ENCODE measurements at regions not wholly inside any gene's neighbourhood (a gene's known extent, or its start where the extent isn't known, plus 50 kb on each side); places are given as distances from the start of the nearest gene placed in this dataset.

- no peak for DNase-seq
- no peak for TF ChIP-seq CTCF (IDR thresholded peaks at IDR 0.05; ENCODE audit: low read depth, low read length)
- Histone ChIP-seq H3K27me3 (ENCODE audit: insufficient read depth, low read depth, severe bottlenecking) (no peaks in the 10 kb centered on the region), H3K36me3 (no peaks in the 10 kb centered on the region), H3K27ac (no peak overlapping the region), H3K9me3 (ENCODE audit: severe bottlenecking) (no peaks in the 10 kb centered on the region), H3K4me3 (ENCODE audit: low read depth, low read length) (no peak overlapping the region)
These were observed 392.2 kb downstream of the ZEB2 start for GRCh38 chr2:144127693-144128092.

DNA sequence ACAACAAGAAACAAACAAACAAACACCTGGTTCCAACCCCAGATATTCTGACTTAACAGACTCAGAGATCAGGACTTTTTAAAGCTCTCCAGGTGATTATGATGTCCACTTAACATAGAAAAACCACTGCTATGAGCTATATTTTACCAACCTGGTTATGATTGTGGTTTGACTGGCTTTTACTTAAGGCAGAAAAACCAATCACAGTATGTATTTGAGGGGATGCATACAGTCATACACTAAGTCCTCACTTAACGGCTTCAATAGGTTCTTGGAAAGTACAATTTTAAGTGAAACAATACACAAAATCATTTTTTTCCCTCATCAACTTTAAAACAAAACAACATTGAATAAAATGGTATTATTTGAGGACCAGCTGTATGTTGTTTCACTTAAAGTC is 393.6 kb downstream of the ZEB2 start:
- no peaks in the 10 kb centered on the region for H3K36me3 ChIP-seq
- no peak overlapping the region for H3K27ac ChIP-seq
- H3K9me3 ChIP-seq (ENCODE audit: severe bottlenecking), result no peaks in the 10 kb centered on the region
- no peak for TF ChIP-seq CTCF (IDR thresholded peaks at IDR 0.05; ENCODE audit: low read depth, low read length)
- no peak for DNase-seq
- no peak overlapping the region for H3K4me3 ChIP-seq (ENCODE audit: low read depth, low read length)
- no peaks in the 10 kb centered on the region for H3K27me3 ChIP-seq (ENCODE audit: insufficient read depth, low read depth, severe bottlenecking)

GRCh38 chr2:144125751-144126150 is 394.2 kb downstream of the ZEB2 start:
- Histone ChIP-seq H3K36me3 (no peaks in the 10 kb centered on the region), H3K4me3 (ENCODE audit: low read depth, low read length) (no peak overlapping the region), H3K9me3 (ENCODE audit: severe bottlenecking) (no peaks in the 10 kb centered on the region), H3K27ac (no peak overlapping the region), H3K27me3 (ENCODE audit: insufficient read depth, low read depth, severe bottlenecking) (no peaks in the 10 kb centered on the region)
- no peak for DNase-seq
- no peak for TF ChIP-seq CTCF (IDR thresholded peaks at IDR 0.05; ENCODE audit: low read depth, low read length)

- DNase-seq, result no peak
- no peak overlapping the region for H3K27ac ChIP-seq
- H3K36me3 ChIP-seq, result no peaks in the 10 kb centered on the region
- no peak overlapping the region for H3K4me3 ChIP-seq (ENCODE audit: low read depth, low read length)
- no peaks in the 10 kb centered on the region for H3K27me3 ChIP-seq (ENCODE audit: insufficient read depth, low read depth, severe bottlenecking)
- TF ChIP-seq CTCF (IDR thresholded peaks at IDR 0.05; ENCODE audit: low read depth, low read length), result no peak
- no peaks in the 10 kb centered on the region for H3K9me3 ChIP-seq (ENCODE audit: severe bottlenecking)
These were observed 395.0 kb downstream of the ZEB2 start for GRCh38 chr2:144124882-144125281.

DNA sequence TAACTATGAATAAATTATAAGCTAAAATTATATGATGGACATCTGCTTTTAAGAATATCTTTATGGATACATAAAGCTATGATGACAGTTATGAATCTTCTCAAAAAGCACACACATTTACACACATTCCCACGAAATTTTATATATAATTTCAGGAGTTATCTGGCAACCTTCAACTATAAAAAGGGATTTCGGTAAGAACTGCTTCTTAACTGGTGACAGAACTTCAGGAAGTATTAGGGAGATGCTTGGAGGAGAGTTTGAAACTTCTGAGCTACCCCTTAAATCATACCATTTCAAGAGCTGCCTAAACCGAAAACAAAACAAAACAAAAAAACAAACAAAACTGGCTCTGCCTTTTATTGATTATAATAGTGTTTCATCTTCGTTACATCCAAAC is 399.4 kb downstream of the ZEB2 start:
- no peak for DNase-seq
- no peak overlapping the region for H3K4me3 ChIP-seq (ENCODE audit: low read depth, low read length)
- no peak overlapping the region for H3K27ac ChIP-seq
- no peaks in the 10 kb centered on the region for H3K27me3 ChIP-seq (ENCODE audit: insufficient read depth, low read depth, severe bottlenecking)
- TF ChIP-seq CTCF (IDR thresholded peaks at IDR 0.05; ENCODE audit: low read depth, low read length), result no peak
- no peaks in the 10 kb centered on the region for H3K9me3 ChIP-seq (ENCODE audit: severe bottlenecking)
- no peaks in the 10 kb centered on the region for H3K36me3 ChIP-seq

DNA sequence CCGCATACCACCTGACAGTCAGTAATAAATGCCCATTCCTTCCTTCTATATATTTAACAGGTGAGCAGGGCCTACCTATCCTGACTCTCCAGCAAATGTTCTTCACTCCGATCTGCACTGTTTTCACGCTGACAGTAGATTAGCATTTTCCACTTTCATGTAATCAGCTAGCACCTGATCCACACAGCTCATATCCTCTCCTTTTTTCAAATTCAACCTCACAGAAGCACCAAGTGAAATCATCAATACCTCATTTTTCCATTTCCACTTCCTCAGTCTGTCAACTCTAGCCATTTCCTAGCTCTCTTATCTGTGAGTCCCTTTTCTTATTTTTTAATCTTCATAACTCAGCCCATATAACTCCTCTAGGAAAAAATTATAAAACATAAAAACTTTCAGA is 402.8 kb downstream of the ZEB2 start:
- DNase-seq, result no peak
- Histone ChIP-seq H3K36me3 (no peaks in the 10 kb centered on the region), H3K27me3 (ENCODE audit: insufficient read depth, low read depth, severe bottlenecking) (no peaks in the 10 kb centered on the region), H3K4me3 (ENCODE audit: low read depth, low read length) (no peak overlapping the region), H3K9me3 (ENCODE audit: severe bottlenecking) (no peaks in the 10 kb centered on the region), H3K27ac (no peak overlapping the region)
- no peak for TF ChIP-seq CTCF (IDR thresholded peaks at IDR 0.05; ENCODE audit: low read depth, low read length)

All from WERI-Rb-1 (cell line).